ENCODE measurements at regions not wholly inside any gene's neighbourhood (a gene's known extent, or its start where the extent isn't known, plus 50 kb on each side); places are given as distances from the start of the nearest gene placed in this dataset.

DNA sequence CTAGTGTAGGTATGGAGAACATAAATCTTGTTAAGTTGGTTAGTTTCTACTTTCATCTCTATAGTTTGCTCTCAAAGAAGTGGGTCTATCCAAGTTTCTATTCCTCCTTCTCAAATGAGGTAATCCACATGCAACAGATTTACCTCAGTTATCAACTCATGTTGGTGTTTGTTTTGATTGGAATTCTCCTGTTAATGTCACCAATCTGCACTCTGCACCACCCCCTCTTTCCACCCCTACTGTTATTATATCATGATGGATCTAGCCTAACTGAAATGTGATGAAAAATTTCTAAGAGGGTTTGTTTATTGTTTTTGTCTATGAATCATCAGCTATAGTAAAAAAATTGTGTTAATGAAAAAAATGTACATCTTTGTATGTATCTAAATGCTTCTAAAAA is 66.1 kb downstream of the AGTR2 start:
- CTCF ChIA-PET = no interaction called here

DNA sequence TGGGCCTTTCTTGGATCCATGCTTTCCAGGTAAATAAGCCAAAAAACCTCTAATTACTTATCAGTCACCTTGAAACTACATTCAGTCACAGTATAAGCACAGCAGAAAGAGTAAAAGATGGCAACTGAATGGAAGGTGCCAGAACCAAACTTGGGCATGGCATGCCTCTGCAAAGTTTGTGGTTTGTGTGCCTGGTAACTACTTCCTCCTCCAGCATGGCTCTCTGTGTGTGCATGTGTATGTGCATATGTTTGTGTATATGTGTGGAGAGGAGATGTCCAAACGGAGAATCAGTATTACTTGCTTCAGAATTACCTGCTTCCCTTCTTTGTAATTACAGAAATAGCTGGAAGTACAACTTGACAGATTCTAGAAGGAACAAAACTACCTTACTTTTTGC is 67.5 kb downstream of the AGTR2 start:
- H3K27me3 Mint-ChIP-seq (ENCODE audit: insufficient read depth, unreplicated experiment) = no peaks in the 10 kb centered on the region
- POLR2A ChIA-PET = no interaction called here
- CTCF ChIA-PET = no interaction called here
- Histone ChIP-seq H3K27me3 (replicated peaks; ENCODE audit: control insufficient read depth, insufficient read depth, low read length) (no peaks in the 10 kb centered on the region), H3K4me1 (no peaks in the 10 kb centered on the region), H3K4me3 (ENCODE audit: low read depth, low read length) (no peak overlapping the region), H3K36me3 (ENCODE audit: control insufficient read depth, insufficient read depth, low read length) (no peaks in the 10 kb centered on the region), H3K9me3 (no peaks in the 10 kb centered on the region)
- H3K9me3 Mint-ChIP-seq (ENCODE audit: unreplicated experiment) = no peaks in the 10 kb centered on the region
- no peak overlapping the region for H3K4me3 Mint-ChIP-seq (ENCODE audit: unreplicated experiment)
- no peaks in the 10 kb centered on the region for H3K4me1 Mint-ChIP-seq (ENCODE audit: low read depth, unreplicated experiment)
- H3K27ac Mint-ChIP-seq (ENCODE audit: unreplicated experiment) = no peak overlapping the region
- intact Hi-C loops (cut with micrococcal nuclease; ENCODE audit: unreplicated experiment) = no loop called here
- no peaks in the 10 kb centered on the region for H3K36me3 Mint-ChIP-seq (ENCODE audit: insufficient read depth, unreplicated experiment)
- no TSS peak for BruUV-seq (replicated peaks)
- TF ChIP-seq CTCF (IDR thresholded peaks at IDR 0.05; ENCODE audit: insufficient read depth in 1 of 2, low read depth in 1 of 2, low read length in 1 of 2, severe bottlenecking in 1 of 2, unreplicated experiment in 1 of 2) = no peak
- no peak for DNase-seq

More for the DNA sequence above, 66.1 kb downstream of the AGTR2 start:
- Histone ChIP-seq H3K4me3 (ENCODE audit: low read depth, low read length) (no peak overlapping the region), H3K9me3 (no peaks in the 10 kb centered on the region), H3K36me3 (ENCODE audit: control insufficient read depth, insufficient read depth, low read length) (no peaks in the 10 kb centered on the region), H3K4me1 (no peaks in the 10 kb centered on the region), H3K27me3 (replicated peaks; ENCODE audit: control insufficient read depth, insufficient read depth, low read length) (no peaks in the 10 kb centered on the region)
- Mint-ChIP-seq H3K27me3 (ENCODE audit: insufficient read depth, unreplicated experiment) (no peaks in the 10 kb centered on the region), H3K27ac (ENCODE audit: unreplicated experiment) (no peak overlapping the region), H3K36me3 (ENCODE audit: insufficient read depth, unreplicated experiment) (no peaks in the 10 kb centered on the region), H3K4me1 (ENCODE audit: low read depth, unreplicated experiment) (no peaks in the 10 kb centered on the region), H3K9me3 (ENCODE audit: unreplicated experiment) (no peaks in the 10 kb centered on the region), H3K4me3 (ENCODE audit: unreplicated experiment) (no peak overlapping the region)
- BruUV-seq (replicated peaks) = no TSS peak
- intact Hi-C loops (cut with micrococcal nuclease; ENCODE audit: unreplicated experiment) = no loop called here
- POLR2A ChIA-PET = no interaction called here
- DNase-seq = no peak
- TF ChIP-seq CTCF (IDR thresholded peaks at IDR 0.05; ENCODE audit: insufficient read depth in 1 of 2, low read depth in 1 of 2, low read length in 1 of 2, severe bottlenecking in 1 of 2, unreplicated experiment in 1 of 2) = no peak

DNA sequence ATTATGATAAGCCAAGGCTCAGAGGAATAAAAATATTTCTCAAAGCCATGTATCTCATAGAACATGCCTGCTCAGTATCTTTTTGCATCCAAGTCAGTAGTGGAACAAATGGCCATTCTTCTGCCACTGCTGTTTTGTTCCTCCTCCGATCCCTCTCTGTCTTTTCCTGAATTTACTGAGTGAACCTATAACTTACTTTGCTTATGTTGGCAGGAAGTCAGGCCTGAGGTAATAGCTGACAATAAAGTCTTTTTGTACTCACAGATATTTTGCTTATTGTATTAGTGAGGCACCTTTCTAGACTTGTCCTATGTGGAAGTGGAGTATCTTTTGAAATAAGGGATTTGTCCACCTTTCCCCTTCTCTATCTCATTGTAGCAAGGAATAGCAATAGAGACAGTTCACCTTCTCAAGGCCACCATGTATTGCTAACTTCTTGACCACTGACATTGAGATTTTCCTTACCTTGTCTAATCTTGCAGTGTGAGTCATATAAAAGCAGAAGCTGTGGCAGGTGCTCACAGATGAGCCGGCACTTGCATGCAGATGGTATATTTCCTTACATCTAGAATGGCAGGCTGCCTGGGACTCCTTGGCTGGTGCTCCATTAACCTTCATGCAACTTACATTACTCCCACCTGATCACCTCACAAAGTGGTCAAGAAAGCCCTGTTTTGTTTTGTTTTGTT is 68.2 kb downstream of the AGTR2 start:
- no peak for TF ChIP-seq CTCF (IDR thresholded peaks at IDR 0.05; ENCODE audit: insufficient read depth in 1 of 2, low read depth in 1 of 2, low read length in 1 of 2, severe bottlenecking in 1 of 2, unreplicated experiment in 1 of 2)
- Histone ChIP-seq H3K27me3 (replicated peaks; ENCODE audit: control insufficient read depth, insufficient read depth, low read length) (no peaks in the 10 kb centered on the region), H3K36me3 (ENCODE audit: control insufficient read depth, insufficient read depth, low read length) (no peaks in the 10 kb centered on the region), H3K4me3 (ENCODE audit: low read depth, low read length) (no peak overlapping the region), H3K9me3 (no peaks in the 10 kb centered on the region), H3K4me1 (no peaks in the 10 kb centered on the region)
- CTCF ChIA-PET = no interaction called here
- no TSS peak for BruUV-seq (replicated peaks)
- H3K4me1 Mint-ChIP-seq (ENCODE audit: low read depth, unreplicated experiment) = no peaks in the 10 kb centered on the region
- DNase-seq = no peak
- POLR2A ChIA-PET = no interaction called here
- intact Hi-C loops (cut with micrococcal nuclease; ENCODE audit: unreplicated experiment) = no loop called here
- H3K4me3 Mint-ChIP-seq (ENCODE audit: unreplicated experiment) = no peak overlapping the region
- no peaks in the 10 kb centered on the region for H3K27me3 Mint-ChIP-seq (ENCODE audit: insufficient read depth, unreplicated experiment)
- H3K27ac Mint-ChIP-seq (ENCODE audit: unreplicated experiment) = no peak overlapping the region
- no peaks in the 10 kb centered on the region for H3K36me3 Mint-ChIP-seq (ENCODE audit: insufficient read depth, unreplicated experiment)
- no peaks in the 10 kb centered on the region for H3K9me3 Mint-ChIP-seq (ENCODE audit: unreplicated experiment)
